Stimulated activated CD8-positive, alpha-beta memory T cell treated with anti-CD3 and anti-CD28 coated beads, Interleukin-15, amount 100 ng/mL, for 1 hour (primary cell): ENCODE measurements at regions not wholly inside any gene's neighbourhood (a gene's known extent, or its start where the extent isn't known, plus 50 kb on each side); places are given as distances from the start of the nearest gene placed in this dataset.
"Not testable (repeated sequence)": the region's sequence is repeated elsewhere in the genome, so short reads cannot be mapped to it uniquely, and the experiment has no call there.

Source experiments
- DNase-seq: peaks from one replicate; pipeline ENCODE4 v3.0.0-alpha.2; 2020; ENCODE audit warnings: low read depth

DNA sequence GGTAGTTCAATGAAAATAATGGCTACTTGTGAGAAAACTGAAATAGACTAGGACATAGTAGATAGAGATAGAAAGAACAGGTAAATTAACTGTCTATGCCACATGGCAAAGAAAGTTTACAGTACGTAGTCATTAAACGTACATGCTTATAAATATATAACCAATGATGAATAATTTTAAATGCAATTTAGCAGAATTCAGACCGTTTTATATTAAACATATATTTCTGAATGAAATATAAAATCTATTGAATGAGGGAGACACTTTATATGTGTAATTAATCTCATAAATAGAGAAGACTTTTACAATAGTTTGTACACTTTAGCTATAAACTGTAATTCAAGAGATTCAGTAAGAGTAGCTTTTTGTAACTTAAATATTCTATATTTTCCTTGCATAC lies 124.4 kb upstream of the VPREB1 start:
- no peak for DNase-seq

DNA sequence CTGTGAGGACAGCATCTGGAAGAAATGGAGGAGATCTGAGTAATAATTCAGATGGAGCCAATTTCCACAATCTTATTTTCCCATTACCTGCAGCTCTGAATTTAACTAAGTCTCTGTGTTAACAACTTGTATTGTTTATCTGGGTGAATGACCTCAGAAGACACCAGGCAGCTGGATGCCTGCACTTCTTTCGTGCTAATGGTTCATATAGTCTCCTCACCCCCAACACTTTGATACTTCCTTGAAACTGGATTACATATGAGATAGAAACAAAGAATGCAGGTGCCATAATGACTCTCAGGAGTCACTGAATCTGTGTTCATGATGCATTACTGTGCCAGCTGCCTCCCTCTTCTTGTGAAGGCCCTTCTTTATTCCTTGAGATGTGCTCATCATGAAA lies 125.6 kb upstream of the VPREB1 start:
- no peak for DNase-seq

DNA sequence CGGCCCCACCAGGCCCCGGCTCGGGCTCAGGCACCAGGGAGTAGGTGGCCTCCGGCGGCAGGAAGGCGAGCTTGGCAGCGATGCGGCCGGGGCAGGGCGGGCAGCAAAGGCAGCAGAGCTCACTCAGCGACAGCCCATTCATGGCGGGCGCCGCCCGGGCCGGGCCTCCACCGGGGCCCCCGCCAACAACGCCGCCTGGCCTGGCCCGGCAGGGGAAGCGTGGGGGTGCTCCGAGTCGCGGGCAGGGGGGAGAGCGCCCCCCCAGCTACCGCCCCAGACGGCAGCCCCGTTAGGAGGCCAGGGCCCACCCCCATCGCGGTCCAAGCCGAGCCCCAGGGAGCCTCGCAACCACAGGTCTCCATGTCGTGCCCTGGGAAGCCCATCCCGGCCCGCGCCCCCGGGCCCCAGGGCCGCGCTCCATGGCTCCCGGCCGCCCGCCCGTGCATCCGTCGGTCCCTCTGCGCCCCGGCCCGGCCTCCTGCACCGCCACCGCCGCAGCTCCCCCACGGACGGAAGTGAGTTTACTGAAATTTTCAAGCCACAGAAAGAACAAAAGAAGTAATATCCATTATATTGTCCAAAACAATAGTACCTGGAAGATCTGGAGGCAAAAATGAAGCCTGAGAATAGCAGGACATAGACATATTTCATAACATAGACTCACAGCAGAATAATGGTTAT lies 126.6 kb upstream of the VPREB1 start:
- DNase-seq: not testable (repeated sequence)

DNA sequence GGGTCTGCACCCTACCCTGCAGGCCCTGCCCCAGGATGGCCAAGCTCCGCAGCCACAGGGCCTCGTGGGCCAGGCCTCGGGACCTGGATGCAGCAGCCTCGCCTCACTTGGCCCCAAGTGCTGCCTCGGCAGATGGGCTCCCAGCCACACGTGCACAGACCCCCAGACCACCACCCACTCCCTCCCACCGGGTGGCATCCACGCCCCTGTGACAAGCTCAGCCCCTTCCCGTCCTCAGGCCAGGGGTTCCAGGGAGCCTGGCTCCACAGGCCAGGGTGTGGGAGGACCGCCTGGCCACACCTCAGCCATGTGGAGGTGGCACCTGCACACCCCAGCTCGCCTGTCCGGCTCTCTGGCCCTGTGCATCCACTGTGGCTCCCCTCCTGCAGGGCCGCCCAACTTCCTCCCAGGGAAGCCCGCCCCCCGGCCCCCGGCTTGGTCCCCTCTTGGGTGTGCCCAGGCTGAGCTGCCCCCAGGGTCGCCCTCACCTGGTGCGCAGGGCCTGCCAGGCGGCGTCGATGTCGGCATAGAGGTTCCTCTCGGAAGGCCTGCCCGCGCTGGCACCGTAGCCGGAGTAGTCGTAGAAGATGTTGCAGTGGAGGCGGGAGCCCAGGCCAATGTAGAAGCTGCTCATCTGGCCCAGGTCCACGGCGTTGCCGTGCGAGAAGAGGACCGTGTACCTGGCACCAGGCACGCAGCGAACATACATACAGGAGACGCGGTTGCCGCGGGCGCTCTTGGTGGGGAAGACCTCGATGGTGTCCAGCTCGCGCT lies 127.4 kb upstream of the VPREB1 start:
- DNase-seq: not testable (repeated sequence)

DNA sequence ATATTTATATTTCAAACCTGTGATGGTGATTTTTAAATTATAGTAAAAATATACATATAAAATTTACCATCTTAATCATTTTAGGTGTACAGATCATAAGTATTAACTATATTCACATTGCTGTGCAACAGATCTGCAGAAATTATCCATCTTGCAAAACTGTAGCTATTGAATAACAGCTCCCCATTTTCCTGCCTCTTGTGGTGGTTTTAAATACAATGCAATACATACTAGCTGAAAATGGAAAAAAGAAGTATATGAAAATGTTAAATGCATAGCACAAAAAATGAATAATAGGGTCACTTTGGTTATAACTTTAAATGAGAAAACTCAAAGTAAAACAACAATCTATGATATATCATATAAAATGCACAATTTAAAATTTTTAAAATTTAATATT lies 130.9 kb upstream of the VPREB1 start:
- DNase-seq: no peak

DNA sequence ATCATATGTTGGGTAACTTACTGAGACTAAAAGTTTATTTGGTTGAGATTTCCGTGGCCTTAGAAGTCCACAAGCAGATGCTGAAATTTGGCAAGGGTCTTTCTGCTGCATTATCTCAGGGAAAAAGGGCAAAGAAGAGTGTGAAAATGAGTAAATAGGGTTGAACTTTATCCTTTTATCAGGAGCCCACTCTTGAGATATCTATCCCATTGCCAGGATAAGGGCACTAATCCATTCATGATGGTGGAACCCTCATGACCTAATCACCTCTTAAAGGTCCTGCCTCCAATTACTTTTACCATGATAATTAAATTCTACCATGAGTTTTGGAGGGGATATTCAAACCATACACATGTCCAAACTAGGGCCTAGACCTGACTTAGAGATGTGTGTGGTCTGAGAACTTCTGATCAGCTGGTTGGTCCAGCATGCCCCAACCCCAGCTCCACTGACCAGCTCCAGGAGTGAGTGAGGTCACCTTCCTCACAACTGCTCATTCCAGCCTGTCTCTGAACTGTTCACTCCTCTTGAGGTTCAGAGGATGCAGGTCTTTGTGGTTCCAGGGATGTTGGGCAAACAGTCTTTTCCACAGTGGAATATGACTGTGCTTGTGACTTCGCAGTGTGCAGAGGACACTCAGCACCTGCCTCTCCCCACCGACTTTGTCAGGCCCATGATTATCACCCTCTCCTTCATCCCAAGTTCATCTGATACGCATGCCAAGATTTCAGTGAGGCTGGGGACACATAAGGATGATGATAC lies 130.1 kb upstream of the TOP3B start:
- DNase-seq: no peak

DNA sequence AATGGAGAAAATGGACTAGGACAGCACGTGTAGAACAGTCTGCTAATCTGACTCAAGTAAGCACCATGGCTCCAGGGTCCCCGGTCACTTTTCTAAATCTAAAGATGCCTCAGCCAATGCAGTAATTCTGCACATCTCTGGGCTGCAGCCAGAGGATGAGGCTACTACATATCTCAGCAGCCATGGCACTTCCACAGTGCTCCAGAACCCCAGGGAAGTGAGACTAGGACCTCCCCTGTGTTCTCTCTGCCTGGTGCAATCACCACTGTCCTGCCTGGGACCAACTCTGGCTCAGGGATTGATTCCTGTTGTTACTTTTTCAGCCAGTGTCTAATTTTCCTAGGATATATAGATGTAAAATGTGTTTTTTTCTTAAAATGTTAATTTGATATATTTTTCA lies 129.4 kb upstream of the TOP3B start:
- DNase-seq: no peak

DNA sequence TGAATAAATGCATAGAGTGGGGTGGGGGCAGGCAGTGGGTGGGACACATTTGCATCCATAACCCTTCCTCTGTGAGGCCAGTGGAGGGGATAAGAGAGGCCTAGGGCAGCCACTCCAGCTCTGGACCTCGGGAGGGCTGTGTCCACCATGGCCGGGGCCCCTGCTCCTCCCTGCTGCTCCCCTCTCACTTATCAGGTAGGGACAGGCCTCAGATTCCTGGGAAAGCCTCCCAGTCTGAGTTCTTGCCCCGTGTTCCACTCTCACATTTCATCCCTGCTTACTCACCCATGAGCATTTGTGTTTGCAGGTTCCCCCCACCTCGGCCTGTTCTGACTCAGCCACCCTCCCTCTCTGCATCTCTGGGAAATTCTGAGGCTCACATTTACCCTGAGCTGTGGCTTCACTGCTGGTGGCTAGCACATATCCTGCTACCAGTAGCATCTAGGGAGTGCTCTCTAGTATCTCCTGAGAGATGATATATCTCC lies 128.7 kb upstream of the TOP3B start:
- no peak for DNase-seq

DNA sequence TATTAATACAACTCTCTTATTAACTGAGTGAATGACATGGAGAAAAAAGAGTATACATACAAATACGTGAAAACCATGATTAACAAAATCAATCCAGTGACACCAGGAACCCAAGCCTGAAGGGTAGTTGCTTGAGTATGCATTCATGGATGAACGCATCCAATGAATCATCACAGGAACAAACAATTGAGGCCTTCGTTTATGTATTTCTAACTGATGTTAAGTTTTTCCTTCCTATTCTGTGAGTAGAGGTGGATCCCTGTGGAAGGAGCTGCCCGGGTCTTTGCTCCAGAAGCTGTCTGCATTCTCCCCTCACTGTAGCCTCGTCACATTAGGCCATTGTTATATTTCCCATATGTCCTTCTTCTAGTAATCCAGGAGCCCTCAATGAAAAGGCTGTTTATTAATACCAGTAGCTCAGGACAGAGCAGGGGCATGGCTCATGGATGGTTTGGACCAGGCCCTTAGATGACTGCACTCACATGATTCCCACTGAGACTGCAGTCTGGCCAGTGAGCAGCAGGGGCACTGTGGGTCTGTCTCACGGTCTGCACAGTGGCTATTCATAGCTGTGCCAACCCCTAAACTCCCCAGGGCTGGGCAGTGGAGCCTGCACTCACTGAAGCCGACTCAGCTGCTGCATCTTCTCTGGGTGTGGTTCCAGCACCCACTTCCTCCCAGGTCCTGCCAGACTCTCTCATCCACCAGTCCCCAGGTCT lies 128.1 kb upstream of the TOP3B start:
- DNase-seq: no peak

DNA sequence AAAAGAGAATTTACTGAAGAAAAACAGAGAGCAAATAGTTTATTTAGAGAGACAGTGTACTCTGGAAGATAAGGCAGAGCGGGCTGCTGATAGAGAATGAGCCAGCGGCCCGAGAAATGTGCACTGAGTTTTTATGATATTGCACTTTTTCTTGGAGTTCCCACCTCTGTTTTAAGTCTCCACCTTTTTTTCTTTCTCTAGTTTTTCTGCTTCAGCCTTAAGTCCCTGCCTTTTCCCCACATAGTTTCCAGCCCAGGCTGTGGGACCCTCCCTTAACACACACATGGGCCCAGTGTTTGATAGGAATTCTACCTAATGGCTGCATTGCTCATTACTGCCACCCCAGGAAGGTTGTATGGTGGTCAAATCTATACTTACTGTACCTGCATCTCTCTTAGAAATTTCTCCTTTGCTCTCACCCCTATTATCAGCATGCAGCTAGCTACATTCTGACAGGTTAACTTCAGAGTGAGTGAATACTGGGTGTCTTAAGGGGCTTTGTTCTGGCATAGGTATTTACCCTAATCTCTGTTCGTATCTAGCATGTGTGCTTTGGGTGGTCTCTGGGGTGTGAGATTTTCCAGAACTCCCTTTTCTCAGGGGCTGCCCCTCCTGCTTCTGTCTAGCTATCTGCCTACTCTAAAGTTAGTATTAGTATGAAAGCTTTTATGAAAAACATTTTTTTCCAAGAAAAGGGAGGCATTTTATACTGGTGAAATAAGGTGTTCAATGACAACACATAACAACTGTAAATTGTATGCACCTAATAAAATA lies 127.3 kb upstream of the TOP3B start:
- no peak for DNase-seq

DNA sequence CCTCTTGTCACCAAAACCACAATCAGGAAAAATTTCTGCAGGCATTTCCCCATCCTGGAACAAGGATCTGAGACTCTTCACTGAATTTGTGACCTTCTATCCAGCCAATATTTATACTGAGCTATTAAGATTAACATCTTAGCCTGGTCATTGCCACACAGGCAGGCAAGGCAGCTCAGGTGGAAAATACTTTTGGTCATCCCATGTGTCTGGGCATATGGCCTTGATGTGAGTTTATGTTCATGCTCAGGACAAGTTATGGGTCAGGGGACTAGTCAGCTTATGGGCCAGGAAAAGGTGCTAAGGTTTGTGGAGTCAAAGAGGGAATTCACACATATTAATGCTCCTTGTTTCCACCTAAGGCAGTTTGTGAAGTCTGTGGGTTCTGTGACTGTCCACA lies 124.3 kb upstream of the TOP3B start:
- no peak for DNase-seq

DNA sequence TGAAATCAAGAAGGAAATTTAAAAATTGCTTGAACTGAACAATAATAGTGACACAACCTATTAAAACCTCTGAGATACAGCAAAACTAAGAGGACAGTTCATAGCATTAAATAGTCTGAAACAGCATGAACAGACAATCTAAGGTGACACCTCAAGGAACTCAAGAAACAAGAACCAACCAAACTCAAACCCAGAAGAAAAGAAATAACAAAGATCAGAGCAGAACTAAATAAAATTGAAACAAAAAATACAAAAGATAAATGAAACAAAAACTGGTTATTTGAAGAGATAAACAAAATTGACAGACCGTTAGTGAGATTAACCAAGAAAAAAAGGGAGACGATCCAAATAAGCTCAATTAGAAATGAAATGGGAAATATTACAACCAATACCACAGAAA lies 122.8 kb upstream of the TOP3B start:
- no peak for DNase-seq

DNA sequence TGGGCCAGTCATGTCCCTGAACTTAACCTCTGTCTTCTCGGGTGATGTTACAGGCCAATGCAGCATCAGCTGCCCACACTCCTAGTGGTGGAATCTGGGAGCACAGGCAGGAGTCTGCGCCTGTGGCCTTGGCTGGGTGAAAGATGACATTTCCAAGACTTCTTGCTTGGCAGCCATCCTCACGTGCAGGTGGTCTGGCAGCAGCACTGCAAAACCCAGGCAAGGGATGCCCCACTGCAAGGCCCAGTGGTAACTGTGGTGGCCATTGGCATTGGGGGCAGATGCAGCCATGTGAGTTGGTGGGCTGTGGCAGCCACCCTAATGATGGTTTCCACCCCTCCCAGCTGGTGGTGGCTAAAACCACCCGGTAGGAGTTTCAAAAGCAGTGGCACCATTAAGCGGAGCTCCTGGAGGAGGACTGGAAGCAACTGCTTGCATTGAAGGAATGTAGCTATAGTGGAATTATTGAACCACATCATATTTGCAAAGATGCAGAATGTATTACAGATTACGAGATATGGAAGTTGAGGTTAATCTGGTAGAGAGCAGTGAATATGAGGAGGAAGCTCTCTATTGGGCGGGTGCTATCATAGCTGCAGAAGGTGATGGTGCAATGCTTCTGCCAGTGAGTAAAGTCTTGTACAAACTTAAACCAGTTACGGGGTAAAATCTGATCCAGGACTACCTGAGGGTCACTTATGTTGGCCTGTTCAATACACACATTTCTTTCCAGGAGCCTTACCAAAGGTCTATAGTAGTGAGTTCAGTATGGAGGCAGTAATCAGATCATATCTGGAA lies 120.7 kb upstream of the TOP3B start:
- DNase-seq: no peak

DNA sequence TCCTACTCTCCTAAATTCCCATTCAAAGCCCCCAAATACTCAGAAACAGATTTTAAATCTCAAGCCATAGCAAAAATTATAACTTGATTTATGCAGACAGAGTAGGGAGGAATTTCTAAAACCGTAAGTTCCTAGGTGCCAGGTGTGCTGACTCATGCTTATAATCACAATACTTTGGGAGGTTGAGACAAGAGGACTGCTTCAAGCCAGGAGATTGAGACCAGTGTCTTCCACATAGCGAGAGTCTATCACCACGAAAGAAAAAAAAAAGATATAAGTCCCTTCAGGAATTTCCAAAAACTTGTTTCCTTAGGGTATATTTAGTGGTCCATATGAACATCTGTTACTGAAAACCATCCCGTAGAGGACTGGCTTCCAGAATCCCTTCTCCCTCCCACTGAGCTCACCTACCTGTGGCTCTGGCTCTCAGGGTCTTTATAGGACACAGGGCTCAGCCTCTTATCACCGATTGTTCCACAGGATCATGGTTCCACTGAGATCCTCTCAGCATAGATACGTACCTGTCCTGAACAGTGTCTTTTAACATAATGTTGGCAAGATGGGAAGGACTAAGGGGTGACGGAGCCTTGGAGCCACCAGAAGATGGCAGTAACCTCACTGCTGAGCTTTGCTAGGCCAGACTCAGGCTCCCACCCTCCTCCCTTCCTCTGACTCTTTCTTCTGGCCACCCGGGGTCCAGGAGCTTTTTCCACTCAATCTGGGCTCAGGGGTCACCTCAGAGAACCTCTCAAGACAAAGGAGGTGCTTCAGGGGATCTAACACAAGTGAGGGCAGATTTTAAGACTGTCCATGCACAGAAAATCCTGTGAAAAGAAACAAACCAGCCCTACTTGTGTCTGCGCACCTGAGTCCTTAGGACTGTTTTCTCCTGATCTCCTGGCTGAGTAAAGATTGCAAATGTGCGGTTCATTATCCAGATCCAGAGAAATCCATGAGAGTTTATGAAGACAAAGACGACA lies 117.5 kb upstream of the TOP3B start:
- DNase-seq: no peak

DNA sequence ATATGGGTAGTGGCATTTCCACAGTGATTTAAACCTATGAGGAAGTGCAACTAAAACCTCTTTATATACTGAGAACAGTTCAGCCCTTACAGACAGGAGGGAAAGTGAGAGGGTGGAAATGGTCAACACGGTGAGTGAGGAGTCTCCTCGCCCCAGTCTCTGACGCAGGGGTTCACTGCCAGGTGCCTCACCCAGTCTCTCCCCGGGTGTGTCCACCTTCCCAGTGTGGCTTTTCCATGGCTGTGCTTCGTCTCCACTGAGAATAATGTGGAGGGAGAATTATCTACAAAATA lies 116.6 kb upstream of the TOP3B start:
- DNase-seq: no peak

DNA sequence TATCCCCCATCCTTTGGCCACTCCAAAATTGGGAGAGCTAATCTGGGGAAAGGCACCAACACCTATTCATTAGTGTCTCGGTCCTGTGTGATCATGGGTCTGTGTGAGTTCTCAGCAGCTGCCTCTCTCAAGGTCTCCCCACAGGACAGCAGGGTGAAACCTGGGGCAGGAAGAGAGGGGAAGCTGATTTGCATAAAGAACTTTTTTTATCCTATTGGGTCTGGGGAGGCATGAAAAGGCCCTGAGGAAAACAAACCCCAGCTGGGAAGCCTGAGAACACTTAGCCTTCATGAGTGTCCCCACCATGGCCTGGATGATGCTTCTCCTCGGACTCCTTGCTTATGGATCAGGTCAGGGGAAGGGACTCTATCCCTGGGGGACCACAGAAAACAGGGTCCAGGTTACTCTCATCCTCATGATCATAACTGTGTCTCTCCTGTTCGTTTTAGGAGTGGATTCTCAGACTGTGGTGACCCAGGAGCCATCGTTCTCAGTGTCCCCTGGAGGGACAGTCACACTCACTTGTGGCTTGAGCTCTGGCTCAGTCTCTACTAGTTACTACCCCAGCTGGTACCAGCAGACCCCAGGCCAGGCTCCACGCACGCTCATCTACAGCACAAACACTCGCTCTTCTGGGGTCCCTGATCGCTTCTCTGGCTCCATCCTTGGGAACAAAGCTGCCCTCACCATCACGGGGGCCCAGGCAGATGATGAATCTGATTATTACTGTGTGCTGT lies 116.0 kb upstream of the TOP3B start:
- no peak for DNase-seq

DNA sequence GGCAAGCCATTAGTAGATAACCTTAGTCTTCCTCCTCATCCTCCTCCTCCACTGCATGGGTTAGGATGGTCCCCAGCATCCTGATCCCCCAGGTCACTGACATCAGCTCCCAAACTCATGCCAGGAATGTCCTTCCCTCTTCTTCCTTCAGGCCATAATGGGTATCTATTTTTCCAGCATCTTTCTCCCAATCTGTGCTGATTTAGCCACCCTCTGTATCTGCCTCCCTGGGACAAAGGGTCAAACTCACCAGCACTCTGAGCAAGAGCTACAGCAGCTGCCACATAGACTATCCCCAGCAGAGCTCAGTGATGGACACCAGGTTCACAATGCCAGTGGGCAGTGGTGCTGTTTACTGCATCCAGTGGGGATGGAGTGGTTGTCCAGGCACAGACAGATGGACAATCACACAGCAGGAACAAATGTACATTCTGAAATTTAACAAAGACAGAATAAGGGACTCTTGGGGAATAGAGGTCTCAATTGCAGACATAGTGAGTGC lies 115.2 kb upstream of the TOP3B start:
- no peak for DNase-seq

DNA sequence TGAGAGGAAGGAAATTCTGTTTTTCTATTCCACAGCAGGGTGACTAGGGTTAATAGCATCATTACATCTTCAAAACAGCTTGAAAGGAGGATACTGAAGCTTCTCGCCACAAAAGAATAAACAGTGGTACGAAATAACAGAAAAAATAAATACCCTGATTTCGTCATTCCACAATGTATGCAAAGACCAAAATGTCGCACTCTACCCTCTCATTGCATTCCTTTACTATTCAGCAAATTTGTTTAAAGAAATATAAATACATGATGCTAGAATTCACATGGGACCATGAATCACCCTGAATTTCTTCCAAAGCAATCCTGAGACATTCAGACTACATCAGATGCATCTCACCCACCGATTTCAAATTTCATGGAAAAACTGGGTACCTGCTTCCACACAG lies 112.3 kb upstream of the TOP3B start:
- DNase-seq: no peak

DNA sequence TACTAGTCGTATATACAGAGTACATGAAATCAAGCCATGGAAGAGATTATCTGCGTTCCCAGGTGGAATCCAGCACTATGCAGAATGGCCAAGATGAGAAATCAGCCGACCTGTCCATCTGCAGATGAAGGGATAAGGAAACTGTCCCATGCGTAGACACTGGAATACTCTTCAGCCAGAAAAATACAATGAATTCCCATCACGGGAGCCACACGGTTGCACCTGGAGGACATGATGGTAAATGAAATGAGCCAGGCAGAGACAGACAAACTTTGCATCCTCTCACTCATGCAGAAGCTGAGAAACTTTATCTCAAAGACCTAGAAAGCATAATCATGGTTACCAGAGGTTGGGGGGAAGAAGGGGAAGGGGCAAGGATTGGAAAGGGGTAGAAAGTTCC lies 111.9 kb upstream of the TOP3B start:
- no peak for DNase-seq
